ENCODE measurements at regions not wholly inside any gene's neighbourhood (a gene's known extent, or its start where the extent isn't known, plus 50 kb on each side); places are given as distances from the start of the nearest gene placed in this dataset.

DNA sequence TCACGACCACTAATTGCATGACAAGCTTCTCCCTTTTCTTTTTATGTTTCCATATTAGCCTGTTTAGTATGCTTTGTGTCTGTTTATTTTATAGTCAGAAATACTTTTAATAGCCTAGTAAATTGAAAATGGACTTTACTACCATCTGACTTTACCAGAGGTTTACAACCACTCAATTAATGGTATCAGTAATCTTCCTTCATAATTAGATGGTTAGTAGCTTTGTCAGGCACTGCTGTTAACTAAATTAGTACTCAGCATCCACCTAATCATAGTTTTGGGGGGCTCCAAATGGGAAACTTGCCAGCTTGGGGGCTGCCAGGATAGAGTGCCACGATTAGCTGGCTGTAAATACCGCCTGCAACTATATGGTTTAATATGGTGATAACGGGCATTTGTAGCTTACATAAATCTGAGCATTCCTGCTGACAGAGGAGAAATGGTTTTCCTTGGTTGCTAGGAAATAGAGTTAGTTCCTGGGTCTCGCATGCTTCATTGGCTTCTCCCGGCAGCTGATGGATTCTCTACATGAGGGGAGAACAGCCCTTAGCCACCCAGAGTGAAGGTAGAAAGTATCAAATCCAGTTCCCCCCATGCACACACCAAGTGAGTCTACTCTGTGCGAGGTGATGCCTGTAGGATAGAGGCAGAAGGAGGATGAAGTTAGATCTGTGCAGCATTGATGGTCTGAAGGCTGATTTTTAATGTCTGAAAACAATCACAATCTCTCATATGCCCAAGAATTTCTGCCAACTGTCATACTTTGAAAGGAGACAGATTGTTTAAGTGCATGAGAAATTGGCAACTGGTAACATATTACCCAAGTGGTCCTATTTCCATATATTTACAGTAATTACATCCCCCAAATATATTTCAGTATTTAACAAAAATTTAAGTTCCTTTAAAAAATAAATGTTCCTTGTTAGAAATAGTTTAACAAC, 326.6 kb upstream of the PROK2 start:
- H3K4me3 ChIP-seq (ENCODE audit: low read length), result no peak overlapping the region
- H3K36me3 ChIP-seq (ENCODE audit: control insufficient read depth, insufficient read depth, low read length), result no peaks in the 10 kb centered on the region
- H3K27me3 ChIP-seq (ENCODE audit: control insufficient read depth, insufficient read depth, low read length), result no peaks in the 10 kb centered on the region
- DNase-seq, result no peak
- no peaks in the 10 kb centered on the region for H3K4me1 ChIP-seq (ENCODE audit: control insufficient read depth, insufficient read depth, low read length)
- Mint-ChIP-seq H3K27ac (no peak overlapping the region), H3K36me3 (no peaks in the 10 kb centered on the region), H3K4me1 (no peaks in the 10 kb centered on the region), H3K4me3 (no peak overlapping the region), H3K9me3 (no peaks in the 10 kb centered on the region), H3K27me3 (ENCODE audit: low read depth in 2 of 2) (peaks cover 0 to 5% of the 10 kb centered on the region in 2 donors)
- WGBS (ENCODE audit: insufficient coverage), result 89% methylated on average over 5 of the region's 7 CpGs
- H3K9me3 ChIP-seq (ENCODE audit: control insufficient read depth, insufficient read depth, low read length), result no peaks in the 10 kb centered on the region
- intact Hi-C loops (cut with micrococcal nuclease), result no loop called here
- no peak for ATAC-seq
- TF ChIP-seq, protein P1, sequence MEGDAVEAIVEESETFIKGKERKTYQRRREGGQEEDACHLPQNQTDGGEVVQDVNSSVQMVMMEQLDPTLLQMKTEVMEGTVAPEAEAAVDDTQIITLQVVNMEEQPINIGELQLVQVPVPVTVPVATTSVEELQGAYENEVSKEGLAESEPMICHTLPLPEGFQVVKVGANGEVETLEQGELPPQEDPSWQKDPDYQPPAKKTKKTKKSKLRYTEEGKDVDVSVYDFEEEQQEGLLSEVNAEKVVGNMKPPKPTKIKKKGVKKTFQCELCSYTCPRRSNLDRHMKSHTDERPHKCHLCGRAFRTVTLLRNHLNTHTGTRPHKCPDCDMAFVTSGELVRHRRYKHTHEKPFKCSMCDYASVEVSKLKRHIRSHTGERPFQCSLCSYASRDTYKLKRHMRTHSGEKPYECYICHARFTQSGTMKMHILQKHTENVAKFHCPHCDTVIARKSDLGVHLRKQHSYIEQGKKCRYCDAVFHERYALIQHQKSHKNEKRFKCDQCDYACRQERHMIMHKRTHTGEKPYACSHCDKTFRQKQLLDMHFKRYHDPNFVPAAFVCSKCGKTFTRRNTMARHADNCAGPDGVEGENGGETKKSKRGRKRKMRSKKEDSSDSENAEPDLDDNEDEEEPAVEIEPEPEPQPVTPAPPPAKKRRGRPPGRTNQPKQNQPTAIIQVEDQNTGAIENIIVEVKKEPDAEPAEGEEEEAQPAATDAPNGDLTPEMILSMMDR (IDR thresholded peaks at IDR 0.05), result no peak
- H3K27ac ChIP-seq (ENCODE audit: low read length), result no peak overlapping the region

DNA sequence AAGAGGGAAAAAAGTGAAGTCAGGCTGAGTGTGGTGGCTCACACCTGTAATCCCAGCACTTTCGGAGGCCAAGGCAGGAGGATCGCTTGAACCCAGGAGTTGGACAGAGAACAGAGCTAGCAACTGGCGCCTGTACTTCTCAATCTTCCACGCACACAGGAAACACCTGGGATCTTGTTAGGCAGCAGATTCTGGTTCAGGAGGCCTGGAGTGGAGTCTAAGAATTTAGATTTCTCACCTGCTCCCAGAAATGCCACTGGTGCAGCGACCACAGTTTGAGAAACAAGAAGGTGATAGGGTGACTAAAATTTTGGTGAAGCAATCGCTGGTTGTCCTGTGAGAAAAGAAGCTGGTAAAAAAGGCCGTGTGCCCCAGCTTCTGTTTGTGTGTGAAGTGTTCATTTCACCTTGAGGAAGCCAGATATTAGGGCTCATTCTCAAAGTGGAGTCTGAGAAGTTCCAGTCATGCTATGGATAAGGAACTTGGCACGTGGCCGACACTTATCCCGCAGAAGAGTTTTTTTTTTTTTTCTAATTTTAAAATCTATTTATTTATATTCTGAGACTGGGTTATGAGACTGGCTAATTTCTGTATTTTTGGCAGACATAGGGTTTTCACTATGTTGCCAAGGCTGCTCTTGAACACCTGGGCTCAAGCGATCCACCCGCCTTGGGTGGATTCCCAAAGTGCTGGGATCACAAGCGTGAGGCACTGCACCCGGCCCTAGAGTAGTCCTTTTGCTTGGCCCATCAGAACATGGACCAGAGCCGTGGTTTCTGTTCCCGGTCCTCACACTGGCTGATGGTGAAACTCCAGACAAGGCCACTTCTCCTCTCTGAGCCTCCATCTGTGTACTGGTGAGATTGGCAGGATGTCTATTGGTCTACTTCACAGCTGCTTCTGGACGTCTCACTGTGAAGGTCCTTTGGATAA, 324.6 kb upstream of the PROK2 start:
- Mint-ChIP-seq H3K27me3 (ENCODE audit: low read depth in 2 of 2) (peaks cover 0 to 5% of the 10 kb centered on the region in 2 donors), H3K4me3 (no peak overlapping the region), H3K27ac (no peak overlapping the region), H3K9me3 (no peaks in the 10 kb centered on the region), H3K4me1 (no peaks in the 10 kb centered on the region), H3K36me3 (no peaks in the 10 kb centered on the region)
- H3K27me3 ChIP-seq (ENCODE audit: control insufficient read depth, insufficient read depth, low read length), result no peaks in the 10 kb centered on the region
- DNase-seq (no peak), ATAC-seq (no peak)
- no peak overlapping the region for H3K27ac ChIP-seq (ENCODE audit: low read length)
- intact Hi-C loops (cut with micrococcal nuclease), result loop anchor here (10.0 kb wide), 1 partner anchor 385 kb away; the partner anchor contains the start of gene EIF4E3
- no peaks in the 10 kb centered on the region for H3K4me1 ChIP-seq (ENCODE audit: control insufficient read depth, insufficient read depth, low read length)
- TF ChIP-seq, protein P1 (IDR thresholded peaks at IDR 0.05), result no peak
- 78% methylated on average over 13 of the region's 17 CpGs for WGBS (ENCODE audit: insufficient coverage)
- H3K36me3 ChIP-seq (ENCODE audit: control insufficient read depth, insufficient read depth, low read length), result no peaks in the 10 kb centered on the region
- no peaks in the 10 kb centered on the region for H3K9me3 ChIP-seq (ENCODE audit: control insufficient read depth, insufficient read depth, low read length)
- no peak overlapping the region for H3K4me3 ChIP-seq (ENCODE audit: low read length)

DNA sequence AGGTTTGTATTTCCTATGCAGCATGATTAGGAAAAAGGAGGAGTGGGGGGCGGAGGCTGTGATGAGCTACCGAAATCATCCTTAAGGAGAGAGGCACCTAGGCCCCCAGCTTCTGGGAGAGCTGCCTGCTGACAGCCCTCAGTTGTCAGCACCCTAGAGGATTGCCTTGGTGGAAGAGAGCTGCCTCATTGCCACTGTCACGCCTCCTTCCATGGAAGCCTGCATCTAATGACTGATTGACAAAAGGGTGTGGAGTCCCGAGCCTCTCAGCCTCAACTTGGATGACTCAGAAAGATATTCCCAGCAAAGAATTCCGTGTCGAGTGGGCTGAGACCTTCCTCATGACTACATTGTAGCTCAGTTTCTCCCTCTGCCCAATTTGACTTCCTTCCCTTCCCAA, 320.4 kb upstream of the PROK2 start:
- Mint-ChIP-seq H3K27ac (peak overlapping the region in 1 of 2 donors; percentile 23), H3K4me1 (peaks cover 9 to 11% of the 10 kb centered on the region in 2 donors), H3K27me3 (ENCODE audit: low read depth in 2 of 2) (peaks cover under 1 to 4% of the 10 kb centered on the region in 2 donors), H3K9me3 (no peaks in the 10 kb centered on the region), H3K4me3 (no peak overlapping the region), H3K36me3 (no peaks in the 10 kb centered on the region)
- no peaks in the 10 kb centered on the region for H3K36me3 ChIP-seq (ENCODE audit: control insufficient read depth, insufficient read depth, low read length)
- DNase-seq (no peak), ATAC-seq (no peak)
- intact Hi-C loops (cut with micrococcal nuclease), result loop anchor here (10.0 kb wide), 1 partner anchor 381 kb away; the partner anchor contains the start of gene EIF4E3
- peaks cover 27% of the 10 kb centered on the region for H3K4me1 ChIP-seq (ENCODE audit: control insufficient read depth, insufficient read depth, low read length)
- no peak overlapping the region for H3K27ac ChIP-seq (ENCODE audit: low read length)
- no peaks in the 10 kb centered on the region for H3K9me3 ChIP-seq (ENCODE audit: control insufficient read depth, insufficient read depth, low read length)
- TF ChIP-seq, protein P1 (IDR thresholded peaks at IDR 0.05), result no peak
- no peak overlapping the region for H3K4me3 ChIP-seq (ENCODE audit: low read length)
- no peaks in the 10 kb centered on the region for H3K27me3 ChIP-seq (ENCODE audit: control insufficient read depth, insufficient read depth, low read length)
- WGBS (ENCODE audit: insufficient coverage), result 87% methylated on average over 6 of the region's 6 CpGs
